ENCODE measurements at regions not wholly inside any gene's neighbourhood (a gene's known extent, or its start where the extent isn't known, plus 50 kb on each side); places are given as distances from the start of the nearest gene placed in this dataset.

- DNase-seq (ENCODE audit: low read depth in 4 of 4, low spot score in 2 of 4): no peak
Measured at GRCh38 chr13:34037636-34038540, 219.9 kb downstream of the RFC3 start.

- no peak for DNase-seq (ENCODE audit: low read depth in 4 of 4, low spot score in 2 of 4)
Measured at GRCh38 chr13:34038541-34039068, 220.7 kb downstream of the RFC3 start.

GRCh38 chr13:34039678-34040077 lies 221.7 kb downstream of the RFC3 start:
- no peak for DNase-seq (ENCODE audit: low read depth in 4 of 4, low spot score in 2 of 4)

- no peak for DNase-seq (ENCODE audit: low read depth in 4 of 4, low spot score in 2 of 4)
Measured at GRCh38 chr13:34040863-34041262, 222.9 kb downstream of the RFC3 start.

GRCh38 chr13:34044041-34044440 lies 226.1 kb downstream of the RFC3 start:
- no peak for DNase-seq (ENCODE audit: low read depth in 4 of 4, low spot score in 2 of 4)

- DNase-seq (ENCODE audit: low read depth in 4 of 4, low spot score in 2 of 4): no peak
Measured at GRCh38 chr13:34044660-34045080, 226.7 kb downstream of the RFC3 start.

- DNase-seq (ENCODE audit: low read depth in 4 of 4, low spot score in 2 of 4): no peak
Measured at GRCh38 chr13:34046457-34046856, 228.5 kb downstream of the RFC3 start.

GRCh38 chr13:34048652-34049051 lies 230.7 kb downstream of the RFC3 start:
- no peak for DNase-seq (ENCODE audit: low read depth in 4 of 4, low spot score in 2 of 4)

- DNase-seq (ENCODE audit: low read depth in 4 of 4, low spot score in 2 of 4): no peak
Measured at GRCh38 chr13:34056733-34057258, 238.8 kb downstream of the RFC3 start.

GRCh38 chr13:34064456-34065205 lies 246.7 kb downstream of the RFC3 start:
- no peak for DNase-seq (ENCODE audit: low read depth in 4 of 4, low spot score in 2 of 4)

- no peak for DNase-seq (ENCODE audit: low read depth in 4 of 4, low spot score in 2 of 4)
Measured at GRCh38 chr13:34065928-34066327, 248.0 kb downstream of the RFC3 start.

- DNase-seq (ENCODE audit: low read depth in 4 of 4, low spot score in 2 of 4): no peak
Measured at GRCh38 chr13:34066344-34066743, 248.4 kb downstream of the RFC3 start.

- DNase-seq (ENCODE audit: low read depth in 4 of 4, low spot score in 2 of 4): no peak
Measured at GRCh38 chr13:34070006-34070405, 252.1 kb downstream of the RFC3 start.

GRCh38 chr13:34070544-34071303 lies 252.8 kb downstream of the RFC3 start:
- no peak for DNase-seq (ENCODE audit: low read depth in 4 of 4, low spot score in 2 of 4)

GRCh38 chr13:34076319-34076718 lies 258.4 kb downstream of the RFC3 start:
- no peak for DNase-seq (ENCODE audit: low read depth in 4 of 4, low spot score in 2 of 4)

GRCh38 chr13:34076943-34077703 lies 259.2 kb downstream of the RFC3 start:
- DNase-seq (ENCODE audit: low read depth in 4 of 4, low spot score in 2 of 4): peak in 1 of 4 donors; percentile 13

GRCh38 chr13:34078334-34078999 lies 260.5 kb downstream of the RFC3 start:
- no peak for DNase-seq (ENCODE audit: low read depth in 4 of 4, low spot score in 2 of 4)

GRCh38 chr13:34085204-34085603 lies 267.3 kb downstream of the RFC3 start:
- DNase-seq (ENCODE audit: low read depth in 4 of 4, low spot score in 2 of 4): no peak

GRCh38 chr13:34086281-34086680 lies 268.3 kb downstream of the RFC3 start:
- no peak for DNase-seq (ENCODE audit: low read depth in 4 of 4, low spot score in 2 of 4)

Measured in left renal cortex interstitium (tissue), 4 donors.